ENCODE measurements at regions not wholly inside any gene's neighbourhood (a gene's known extent, or its start where the extent isn't known, plus 50 kb on each side); places are given as distances from the start of the nearest gene placed in this dataset.

DNA sequence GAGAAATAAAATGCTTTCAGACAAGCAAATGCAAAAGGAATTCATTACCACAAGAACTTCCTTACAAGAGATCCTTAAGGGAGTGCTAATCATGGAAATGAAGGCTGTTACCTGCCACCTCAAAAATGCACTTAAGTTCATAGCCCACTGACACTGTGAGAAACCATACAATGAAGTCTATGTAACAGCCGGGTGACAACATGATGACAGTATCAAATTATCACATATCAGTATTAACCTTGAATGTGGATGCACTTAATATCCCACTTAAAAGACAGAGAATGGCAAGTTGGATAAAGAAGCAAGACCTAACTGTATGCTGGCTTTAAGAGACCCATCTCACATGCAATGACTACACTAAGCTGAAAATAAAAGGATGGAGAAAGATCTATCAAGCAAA, 403.4 kb upstream of the MC4R start:
- DNase-seq (ENCODE audit: low spot score), result no peak

DNA sequence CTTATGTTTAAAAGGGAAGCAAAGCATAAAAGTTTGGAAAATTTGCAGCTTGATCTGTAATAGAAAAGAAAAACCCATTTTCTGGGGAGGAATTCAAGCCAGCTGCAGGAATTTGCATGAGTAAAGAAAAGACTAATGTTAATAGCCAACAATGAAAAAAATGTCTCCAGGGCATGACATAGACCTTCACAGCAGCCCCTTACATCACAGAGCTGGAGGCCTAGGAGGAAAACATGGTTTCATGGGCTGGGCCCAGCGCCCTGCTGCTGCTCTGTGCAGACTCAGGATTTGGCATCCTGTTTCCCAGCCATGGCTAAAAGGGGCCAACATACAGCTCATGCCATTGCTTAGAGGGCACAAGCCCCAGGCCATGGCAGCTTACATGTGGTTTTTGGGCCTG, 411.6 kb upstream of the MC4R start:
- DNase-seq (ENCODE audit: low spot score), result no peak

DNA sequence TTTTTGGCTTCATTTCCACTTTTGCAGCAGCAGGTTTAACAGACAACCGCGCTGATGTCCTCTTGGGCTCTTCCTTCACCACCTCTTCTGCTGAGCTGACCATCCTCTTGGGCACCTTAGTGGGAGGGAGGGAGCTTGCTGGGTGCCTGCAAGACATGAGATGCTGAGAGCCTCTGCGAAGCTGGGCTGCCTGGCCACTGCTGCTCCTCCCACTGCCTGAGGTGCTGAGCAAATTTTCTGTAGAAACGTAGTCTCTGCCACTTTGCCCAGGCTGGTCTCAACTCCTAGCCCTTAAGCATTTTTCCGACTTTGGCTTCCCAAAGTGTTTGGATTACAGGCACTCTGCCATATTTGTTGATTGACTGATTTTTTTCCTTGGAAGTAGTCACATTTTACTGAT, 422.2 kb upstream of the MC4R start:
- DNase-seq (ENCODE audit: low spot score), result no peak

DNA sequence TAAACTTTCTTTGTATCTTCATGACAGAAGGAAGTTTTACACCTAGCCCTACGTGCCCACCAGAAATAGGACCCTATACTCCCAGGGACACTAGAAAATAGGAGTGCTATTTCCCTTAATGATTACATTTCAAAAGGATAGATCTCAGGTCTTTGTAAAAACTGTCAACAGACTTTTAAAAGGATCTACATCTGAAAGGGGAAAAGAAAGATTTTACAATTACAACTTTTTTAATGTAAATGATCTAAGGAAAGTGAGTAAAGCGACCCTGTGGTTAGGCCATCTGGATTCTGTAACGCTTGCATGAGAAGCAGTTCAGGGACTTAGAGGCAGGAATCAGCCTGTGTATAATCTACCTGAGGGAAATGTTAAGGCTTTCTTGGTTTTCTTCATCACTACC, 431.8 kb upstream of the MC4R start:
- no peak for DNase-seq (ENCODE audit: low spot score)

DNA sequence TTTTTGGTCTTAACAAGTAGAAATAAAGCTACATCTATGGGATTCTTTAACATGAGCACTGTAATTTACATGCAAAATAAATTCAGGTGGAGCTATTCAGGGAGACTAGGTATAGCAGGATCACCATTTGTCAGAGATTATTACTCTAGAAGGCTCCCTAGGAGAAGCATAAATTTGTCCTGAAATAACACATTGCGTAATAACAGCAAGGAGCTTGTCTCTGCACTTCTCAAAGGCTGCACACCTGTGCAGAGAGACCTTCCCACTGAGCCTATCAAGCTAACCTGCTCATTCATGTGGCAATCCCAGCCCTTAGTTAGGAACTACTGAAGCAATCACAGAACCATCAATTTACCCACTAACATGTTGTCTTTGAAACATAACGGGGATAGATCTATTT, 437.4 kb upstream of the MC4R start:
- DNase-seq (ENCODE audit: low spot score), result no peak

DNA sequence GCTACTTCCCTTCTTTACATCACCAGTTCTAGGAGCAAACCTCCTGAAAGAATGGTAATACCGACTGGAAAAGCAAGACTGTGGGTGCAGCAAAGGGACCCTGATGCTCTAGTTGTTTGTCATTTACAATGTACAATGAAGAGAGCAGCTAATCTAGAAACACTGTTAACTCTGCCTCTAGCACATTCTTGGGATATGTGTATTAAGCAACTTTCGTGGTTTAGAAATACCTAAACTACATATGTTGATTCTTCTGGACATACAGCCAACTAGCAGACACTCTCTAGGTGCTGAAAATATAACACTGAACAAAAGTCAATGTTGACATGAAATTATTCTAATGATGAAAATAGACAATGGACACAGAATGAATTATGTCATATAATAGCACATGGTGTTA, 440.3 kb upstream of the MC4R start:
- DNase-seq (ENCODE audit: low spot score), result no peak

DNA sequence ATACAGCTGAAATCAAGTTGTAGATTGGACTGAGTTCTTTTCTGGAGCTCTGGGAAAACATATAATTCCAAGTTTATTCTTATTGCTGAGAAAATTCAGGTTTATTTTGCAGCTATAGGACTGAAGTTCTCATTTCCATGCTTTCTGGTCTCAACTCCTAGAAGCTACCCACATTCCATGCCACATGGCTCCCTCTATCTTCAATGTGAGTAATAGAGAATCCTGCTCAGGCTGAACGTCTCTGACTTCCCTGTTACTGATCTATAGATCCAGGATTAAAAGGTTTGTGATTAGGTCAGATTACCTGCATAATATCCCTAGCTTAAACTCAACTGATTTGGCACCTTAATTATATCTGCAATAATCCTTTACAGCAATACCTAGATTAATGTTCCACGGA, 453.8 kb upstream of the MC4R start:
- no peak for DNase-seq (ENCODE audit: low spot score)

DNA sequence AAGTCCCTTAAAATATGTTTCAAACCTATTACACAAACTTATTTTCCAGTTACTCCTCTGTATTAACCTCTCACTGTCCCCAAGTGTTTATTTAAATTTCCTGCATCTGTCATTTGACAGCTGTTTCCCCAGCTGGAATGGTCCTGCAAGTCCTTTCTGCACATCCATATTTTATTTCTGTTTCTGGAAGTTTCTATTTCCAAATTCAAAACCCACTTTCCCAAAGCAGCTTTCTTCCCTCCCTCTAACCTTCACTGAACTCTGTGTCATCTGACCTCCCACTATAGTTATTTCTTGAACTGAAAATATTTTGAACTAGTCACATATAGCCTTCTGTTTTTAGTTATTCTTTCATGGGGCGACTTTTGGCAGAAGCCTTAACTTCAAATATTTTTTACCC, 459.4 kb upstream of the MC4R start:
- DNase-seq (ENCODE audit: low spot score), result no peak

DNA sequence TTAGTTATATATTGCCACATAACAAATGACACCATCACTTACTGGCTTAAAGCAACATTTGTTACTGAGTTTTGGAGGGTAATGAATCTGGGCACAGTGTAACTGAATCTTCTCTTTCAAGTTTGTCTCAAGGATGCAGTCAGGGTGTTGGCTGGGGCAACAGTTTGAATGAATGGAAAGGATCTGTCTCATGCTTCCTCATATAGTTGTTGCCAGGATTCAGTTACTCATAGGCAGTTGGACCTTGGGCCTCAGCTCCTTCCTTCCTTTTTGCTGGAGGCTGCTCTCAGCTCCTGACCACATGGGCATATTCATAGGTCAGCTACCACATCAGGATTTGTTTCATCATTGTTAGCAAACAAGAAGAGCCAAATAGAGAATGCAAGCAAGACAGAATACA, 466.1 kb upstream of the MC4R start:
- DNase-seq (ENCODE audit: low spot score), result no peak

DNA sequence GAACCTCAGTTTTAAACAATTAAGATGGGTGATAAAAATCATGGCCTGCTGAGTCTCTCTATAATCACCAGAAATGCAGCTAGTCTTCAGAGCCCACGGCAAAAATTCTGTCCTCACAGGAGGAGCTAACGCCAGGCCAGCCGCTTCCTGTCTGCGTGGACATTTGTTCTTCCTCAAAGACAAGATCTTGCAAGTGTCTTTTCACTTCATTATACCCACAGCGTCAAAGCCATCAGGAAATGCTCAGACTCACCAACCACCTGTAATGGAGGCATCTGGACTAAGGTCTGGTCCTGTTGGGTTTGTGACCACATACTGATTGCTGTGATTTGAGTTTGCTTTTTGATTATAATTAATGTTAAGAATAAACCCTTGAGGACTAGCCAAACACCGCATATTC, 473.8 kb upstream of the MC4R start:
- DNase-seq (ENCODE audit: low spot score), result no peak

DNA sequence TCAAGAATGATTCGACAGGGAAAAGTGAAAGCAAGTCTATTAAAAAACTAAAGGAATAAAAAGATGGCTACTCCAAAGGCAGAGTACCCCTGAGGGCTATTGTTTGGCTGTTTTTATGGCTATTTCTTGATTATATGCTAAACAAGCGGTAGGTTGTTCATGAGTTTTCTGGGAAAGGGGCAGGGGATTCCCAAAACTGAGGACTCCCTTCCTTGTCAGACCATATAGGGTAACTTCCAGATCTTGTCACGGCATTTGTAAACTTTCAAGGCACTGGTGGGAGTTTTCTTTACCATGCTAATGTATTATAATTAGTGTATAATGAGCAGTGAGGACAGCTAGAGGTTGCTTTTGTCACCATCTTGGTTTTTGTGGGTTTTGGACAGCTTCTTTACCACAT, 474.9 kb upstream of the MC4R start:
- DNase-seq (ENCODE audit: low spot score), result no peak

DNA sequence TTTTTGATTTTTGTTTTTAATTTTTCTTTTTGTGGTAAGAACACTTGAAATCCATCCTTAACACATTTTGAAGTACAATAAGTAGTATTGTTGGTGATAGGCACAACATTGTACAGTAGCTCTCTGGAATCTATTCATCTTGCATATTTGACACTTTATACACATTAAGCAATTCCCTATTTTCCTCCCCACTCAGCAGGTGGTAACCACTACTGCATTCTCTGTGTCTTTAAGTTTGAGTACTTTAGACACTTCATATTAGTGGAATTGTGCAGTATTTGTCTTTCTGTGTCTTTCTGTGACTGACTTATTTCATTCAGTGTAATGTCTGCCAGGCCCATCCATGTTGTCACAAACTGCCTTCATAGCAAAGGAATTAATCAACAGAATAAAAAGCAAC, 471.7 kb upstream of the CDH20 start:
- DNase-seq (ENCODE audit: low spot score), result no peak

DNA sequence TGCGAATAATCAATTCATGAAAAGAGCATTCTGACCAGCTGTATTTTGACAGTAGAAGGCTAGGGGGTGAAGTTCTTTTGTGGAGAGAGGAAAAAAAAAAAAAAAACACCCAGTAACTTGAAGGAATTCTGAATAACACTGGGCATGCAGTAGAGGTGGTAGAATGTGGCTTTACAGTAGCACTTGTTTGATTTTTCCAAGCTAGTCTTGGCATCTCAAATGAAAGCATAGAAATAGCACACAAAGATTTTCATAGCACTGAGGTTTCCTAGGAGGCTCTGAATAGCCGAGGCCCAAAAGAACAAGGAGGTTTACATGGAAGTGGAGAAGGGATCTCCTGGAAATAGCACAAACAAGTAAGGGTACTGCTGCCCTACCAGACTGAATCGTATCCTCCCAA, 470.2 kb upstream of the CDH20 start:
- DNase-seq (ENCODE audit: low spot score), result no peak

DNA sequence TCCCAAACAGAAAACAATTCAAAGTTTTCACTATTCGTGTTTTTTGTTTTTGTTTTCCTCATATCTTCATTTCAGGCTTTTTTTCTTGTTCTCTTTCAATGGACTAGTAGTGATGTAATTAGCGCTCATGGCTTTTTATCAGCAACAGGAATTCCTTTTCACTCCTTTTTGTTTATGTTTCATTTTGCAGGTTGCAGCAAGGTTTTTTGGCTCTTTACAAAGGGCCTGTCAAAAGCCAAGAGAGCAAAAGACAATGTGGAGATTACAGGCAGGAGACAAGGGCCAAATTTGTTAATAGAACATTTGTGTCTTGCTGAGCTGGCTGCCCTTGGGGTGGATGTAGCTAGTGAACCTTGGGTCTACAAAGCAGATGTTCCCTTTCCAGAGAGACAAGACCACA, 467.4 kb upstream of the CDH20 start:
- no peak for DNase-seq (ENCODE audit: low spot score)

DNA sequence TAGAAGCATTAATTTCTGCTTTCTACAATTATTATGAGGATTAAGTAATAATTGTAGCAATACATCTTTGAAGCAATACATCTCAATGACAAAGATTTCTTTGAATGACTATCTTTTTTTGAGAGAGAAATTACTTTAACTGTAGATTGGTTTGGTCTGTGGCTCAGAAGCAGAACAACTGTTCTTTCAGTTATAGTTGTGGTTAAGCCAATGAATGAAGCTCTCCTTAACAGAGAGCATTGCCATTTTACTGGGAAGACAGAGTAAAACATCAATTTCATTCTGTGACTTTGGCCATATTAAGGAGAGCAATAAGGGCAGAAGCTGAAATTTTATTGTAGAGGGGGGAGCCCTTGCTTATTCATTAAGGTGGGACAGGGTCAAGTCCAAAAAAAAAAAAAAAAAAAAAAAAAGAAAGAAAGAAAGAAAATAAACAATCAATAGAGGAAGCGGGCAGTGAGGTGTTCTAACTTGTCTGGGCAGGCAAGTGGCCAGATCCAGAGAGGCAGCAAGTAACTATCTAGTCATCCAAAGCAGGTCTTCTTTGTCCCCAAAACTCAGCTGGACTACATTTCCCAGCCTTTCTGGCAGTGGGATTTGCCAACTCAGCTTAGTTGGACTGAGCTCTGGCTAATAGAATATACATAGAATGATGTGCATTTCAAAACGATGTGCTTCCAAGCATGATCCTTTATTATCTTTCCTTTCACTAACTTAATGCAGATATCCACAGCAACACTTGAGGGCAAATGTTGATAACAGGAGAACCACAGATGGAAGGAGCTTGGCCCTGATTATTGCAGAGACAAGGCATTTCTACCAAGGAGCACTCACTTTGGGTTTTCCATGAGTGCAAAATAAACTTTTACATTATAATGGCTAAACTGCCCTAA, 462.7 kb upstream of the CDH20 start:
- DNase-seq (ENCODE audit: low spot score), result no peak

DNA sequence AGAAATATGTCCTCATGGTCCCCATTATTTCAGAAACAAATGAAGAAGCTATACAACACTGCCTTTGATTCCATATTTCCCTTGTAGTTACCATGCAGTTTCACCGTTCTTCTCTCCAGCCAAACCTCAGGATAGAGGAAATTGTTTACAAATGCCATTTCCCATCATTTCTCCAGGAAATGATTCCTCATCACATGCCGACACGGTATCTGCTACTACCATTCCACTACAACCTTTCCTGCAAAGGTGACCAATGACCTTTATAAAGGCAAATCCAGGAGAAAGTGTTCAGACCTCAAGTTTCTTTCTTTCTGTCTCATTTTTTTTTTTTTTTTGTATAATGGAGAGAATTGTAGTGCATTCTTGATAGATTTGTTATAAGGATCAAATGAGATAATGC, 460.8 kb upstream of the CDH20 start:
- no peak for DNase-seq (ENCODE audit: low spot score)

DNA sequence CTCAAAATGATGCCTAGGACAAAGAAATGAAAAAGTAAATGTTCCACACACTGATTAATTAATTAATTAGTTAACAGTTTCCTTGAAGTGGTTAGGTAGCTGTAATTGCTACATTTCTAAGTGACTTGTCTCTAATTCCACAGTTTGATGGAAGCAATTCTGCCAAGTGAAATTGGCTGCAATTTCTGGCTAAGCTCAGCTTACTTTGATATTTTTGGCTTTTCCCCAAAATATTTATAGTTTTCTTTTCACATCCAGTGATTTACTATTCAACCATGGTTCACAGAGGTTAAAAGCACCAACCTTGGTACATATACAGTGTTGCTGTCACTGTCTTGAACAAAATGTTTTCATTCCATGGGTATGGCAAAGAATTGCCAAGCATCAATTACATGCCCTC, 459.5 kb upstream of the CDH20 start:
- no peak for DNase-seq (ENCODE audit: low spot score)

DNA sequence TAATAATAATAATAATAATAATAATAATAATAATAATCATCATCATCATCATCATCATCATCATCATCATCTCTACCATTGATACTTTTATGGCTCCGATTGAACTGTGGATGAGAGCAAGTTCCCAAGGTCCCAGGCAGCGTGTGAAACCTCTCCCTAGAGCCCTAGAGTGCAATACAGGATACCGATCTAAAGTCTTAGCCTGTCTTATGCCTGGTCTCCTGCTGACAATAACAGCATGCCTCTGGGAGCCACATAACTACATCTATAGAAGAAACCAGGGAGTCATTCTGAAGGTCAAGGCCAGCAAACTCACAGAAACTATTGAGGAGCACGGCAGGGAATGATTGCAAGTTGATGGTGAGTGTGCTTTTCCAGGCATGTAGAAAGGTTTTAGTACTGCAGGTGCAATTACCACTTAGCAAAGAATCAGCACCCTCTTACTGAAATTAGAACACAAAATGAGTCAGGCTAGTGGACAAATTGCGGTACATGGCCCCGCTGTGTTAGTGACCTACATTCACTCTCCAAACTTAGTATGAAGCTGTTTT, 457.2 kb upstream of the CDH20 start:
- no peak for DNase-seq (ENCODE audit: low spot score)

DNA sequence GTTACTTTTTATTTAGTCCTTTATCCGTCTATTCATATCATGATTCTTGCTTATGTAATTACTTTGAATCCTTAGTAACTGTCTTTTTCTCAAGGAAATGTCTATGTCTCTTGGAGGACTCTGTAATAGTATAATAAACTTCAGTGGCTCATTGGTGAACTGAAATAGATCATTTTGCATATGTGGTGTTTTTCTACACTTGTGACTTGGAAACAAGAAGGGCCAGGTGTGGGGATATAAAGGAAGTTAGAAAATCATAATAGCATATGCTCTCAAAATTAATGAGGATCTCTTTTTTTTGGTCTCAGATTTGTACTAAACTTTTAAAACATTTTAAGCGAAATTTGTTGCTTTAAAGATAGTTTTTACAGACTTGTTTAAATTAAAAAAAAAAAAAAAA, 453.0 kb upstream of the CDH20 start:
- no peak for DNase-seq (ENCODE audit: low spot score)

DNA sequence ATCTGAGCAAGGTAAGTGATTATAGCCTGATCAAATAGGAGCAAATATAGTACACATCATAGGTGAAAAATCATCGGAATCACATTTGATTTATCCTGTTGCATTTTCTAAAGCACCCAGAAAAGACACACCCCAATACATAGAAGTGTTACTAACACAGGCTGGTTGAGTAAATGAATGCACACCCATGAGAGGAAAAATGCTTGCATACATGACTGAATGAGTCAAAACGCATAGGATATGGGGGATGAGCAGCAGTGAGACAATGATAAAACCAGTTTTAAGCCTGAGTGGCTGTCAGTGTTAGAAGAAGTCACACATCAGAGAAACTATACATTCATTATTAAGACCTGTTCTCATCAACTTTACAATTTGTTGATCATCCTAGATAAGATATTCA, 449.6 kb upstream of the CDH20 start:
- no peak for DNase-seq (ENCODE audit: low spot score)

DNA sequence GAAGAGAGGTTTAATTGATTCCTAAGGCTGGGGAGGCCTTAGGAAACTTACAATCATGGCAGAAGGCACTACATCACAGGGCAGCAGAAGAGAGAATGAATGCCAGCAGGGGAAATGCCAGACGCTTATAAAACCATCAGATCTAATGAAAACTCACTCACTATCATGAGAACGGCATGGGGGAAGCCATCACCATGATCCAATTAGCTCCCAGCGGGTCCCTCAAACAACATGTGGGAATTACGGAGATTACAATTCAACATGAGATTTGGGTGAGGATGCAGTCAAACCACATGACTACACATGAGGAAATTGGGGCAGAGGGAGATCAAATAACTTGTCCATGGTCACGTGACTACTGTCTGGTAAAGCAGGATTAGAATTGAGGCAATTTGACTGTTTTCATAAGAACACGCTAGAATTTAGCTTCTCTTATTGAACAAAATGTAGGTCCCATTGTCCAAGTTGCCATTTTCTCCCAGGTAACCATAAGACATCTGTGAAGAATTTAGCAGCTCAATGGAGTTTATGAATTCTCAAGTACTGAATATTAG, 445.1 kb upstream of the CDH20 start:
- DNase-seq (ENCODE audit: low spot score), result no peak

DNA sequence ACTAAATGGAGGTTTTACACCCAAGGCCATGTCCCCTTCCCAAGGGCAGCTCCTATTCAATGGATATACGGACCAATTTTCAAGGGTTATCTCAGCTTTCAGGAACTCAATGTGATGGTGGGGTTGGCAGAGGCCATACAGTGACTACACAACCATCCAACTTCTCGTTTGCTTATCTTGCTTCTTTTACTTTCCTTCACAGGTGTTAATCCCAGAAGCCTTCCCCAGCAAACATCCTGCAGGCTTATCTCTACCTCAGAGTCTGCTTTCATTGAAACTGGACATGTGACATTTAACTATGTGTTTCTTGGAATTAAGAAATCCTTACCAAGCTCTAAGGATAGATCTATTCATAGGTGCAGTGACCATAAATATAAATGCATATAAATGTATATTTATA, 443.8 kb upstream of the CDH20 start:
- no peak for DNase-seq (ENCODE audit: low spot score)

DNA sequence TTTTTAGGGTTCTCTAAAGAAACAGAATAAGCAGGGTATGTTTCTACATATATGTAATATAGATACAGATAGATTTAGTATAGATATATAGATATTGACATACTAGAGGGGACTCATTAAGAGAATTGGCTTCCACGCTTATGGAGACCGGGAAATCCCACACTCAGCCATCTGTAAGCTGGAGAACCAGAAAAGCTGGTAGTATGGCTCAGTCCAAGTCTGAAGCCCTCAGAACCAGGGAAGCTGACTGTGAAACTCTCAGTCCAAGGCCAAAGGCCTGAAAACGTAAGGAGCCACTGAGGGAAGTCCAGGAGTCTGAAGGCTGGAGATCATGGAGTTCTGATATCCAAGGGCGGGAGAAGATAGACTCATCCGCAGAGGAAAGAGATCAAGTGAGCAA, 441.3 kb upstream of the CDH20 start:
- DNase-seq (ENCODE audit: low spot score), result no peak

DNA sequence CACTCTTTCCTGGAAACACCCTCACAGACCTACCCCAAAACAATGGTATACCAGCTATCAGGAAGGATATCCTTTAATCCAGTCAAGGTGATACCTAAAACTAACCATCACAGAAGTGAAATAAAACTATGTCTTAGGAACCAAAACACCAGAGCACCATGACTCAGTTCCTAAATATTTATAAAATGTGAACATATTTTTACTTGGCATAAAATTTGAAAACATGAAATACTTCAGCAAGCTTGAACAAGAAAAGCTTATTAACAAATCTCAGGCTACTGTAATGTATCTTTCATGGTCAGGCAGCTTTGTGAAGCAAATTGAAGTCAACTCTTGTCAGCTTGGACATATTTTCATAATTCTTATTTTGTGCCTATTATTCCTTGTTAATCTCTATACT, 440.8 kb upstream of the CDH20 start:
- DNase-seq (ENCODE audit: low spot score), result no peak

Data from pons (tissue), 1 donor.